ENCODE measurements at regions not wholly inside any gene's neighbourhood (a gene's known extent, or its start where the extent isn't known, plus 50 kb on each side); places are given as distances from the start of the nearest gene placed in this dataset.

GRCh38 chr2:121969166-121969565 is 213.7 kb downstream of the TSN start:
- no peak for DNase-seq (ENCODE audit: low spot score)

GRCh38 chr2:121969766-121970639 is 214.6 kb downstream of the TSN start:
- no peak for DNase-seq (ENCODE audit: low spot score)

GRCh38 chr2:121972203-121972602 is 216.8 kb downstream of the TSN start:
- no peak for DNase-seq (ENCODE audit: low spot score)

- DNase-seq (ENCODE audit: low spot score), result peak; percentile 81
Measured at GRCh38 chr2:121974897-121975661, 219.6 kb downstream of the TSN start.

- DNase-seq (ENCODE audit: low spot score), result no peak
Measured at GRCh38 chr2:121976926-121977325, 221.5 kb downstream of the TSN start.

- no peak for DNase-seq (ENCODE audit: low spot score)
Measured at GRCh38 chr2:121977326-121977725, 221.9 kb downstream of the TSN start.

- DNase-seq (ENCODE audit: low spot score), result no peak
Measured at GRCh38 chr2:121992700-121993099, 237.2 kb downstream of the TSN start.

- no peak for DNase-seq (ENCODE audit: low spot score)
Measured at GRCh38 chr2:121993682-121994081, 238.2 kb downstream of the TSN start.

- DNase-seq (ENCODE audit: low spot score), result no peak
Measured at GRCh38 chr2:121994238-121995206, 239.1 kb downstream of the TSN start.

- no peak for DNase-seq (ENCODE audit: low spot score)
Measured at GRCh38 chr2:121998751-121999150, 243.3 kb downstream of the TSN start.

- peak; percentile 28 for DNase-seq (ENCODE audit: low spot score)
Measured at GRCh38 chr2:121999264-121999663, 243.8 kb downstream of the TSN start.

- DNase-seq (ENCODE audit: low spot score), result no peak
Measured at GRCh38 chr2:122000556-122001340, 245.3 kb downstream of the TSN start.

- no peak for DNase-seq (ENCODE audit: low spot score)
Measured at GRCh38 chr2:122001441-122001874, 246.0 kb downstream of the TSN start.

- DNase-seq (ENCODE audit: low spot score), result no peak
Measured at GRCh38 chr2:122003196-122003940, 247.9 kb downstream of the TSN start.

- no peak for DNase-seq (ENCODE audit: low spot score)
Measured at GRCh38 chr2:122007126-122007525, 251.7 kb downstream of the TSN start.

GRCh38 chr2:122007577-122007976 is 252.1 kb downstream of the TSN start:
- DNase-seq (ENCODE audit: low spot score), result no peak

- DNase-seq (ENCODE audit: low spot score), result no peak
Measured at GRCh38 chr2:122009561-122009960, 254.1 kb downstream of the TSN start.

- DNase-seq (ENCODE audit: low spot score), result peak; percentile 50
Measured at GRCh38 chr2:122011493-122012270, 256.2 kb downstream of the TSN start.

- DNase-seq (ENCODE audit: low spot score), result no peak
Measured at GRCh38 chr2:122018736-122019135, 263.3 kb downstream of the TSN start.

- no peak for DNase-seq (ENCODE audit: low spot score)
Measured at GRCh38 chr2:122019724-122020123, 264.3 kb downstream of the TSN start.
